Transverse colon (tissue), 4 donors: ENCODE measurements at regions not wholly inside any gene's neighbourhood (a gene's known extent, or its start where the extent isn't known, plus 50 kb on each side); places are given as distances from the start of the nearest gene placed in this dataset.

ENCODE experiments used
- DNase-seq: peaks from one replicate; pipeline ENCODE4 v3.0.0-alpha.2; 2019
- H3K27ac ChIP-seq, 4 donors: fragments of 200-600 bp; sonication (generic); 2 replicates each; pipeline ENCODE4 v1.5.1; 2016 to 2018; ENCODE audit warnings: inconsistent platforms in 4 of 4
- H3K27me3 ChIP-seq: fragments of 200-600 bp; sonication (generic); 2 replicates; pipeline ENCODE4 v1.5.1; 2017; ENCODE audit warnings: inconsistent platforms
- H3K36me3 ChIP-seq, 4 donors: fragments of 200-600 bp; sonication (generic); 2 replicates each; pipeline ENCODE4 v1.5.1; 2017 to 2019; ENCODE audit warnings: inconsistent platforms in 4 of 4
- H3K4me1 ChIP-seq, 4 donors: fragments of 200-600 bp; sonication (generic); 2 replicates each; pipeline ENCODE4 v1.5.1; 2017 to 2020; ENCODE audit warnings: inconsistent platforms in 4 of 4
- H3K4me3 ChIP-seq, 4 donors: fragments of 200-600 bp; sonication (generic); 1 replicate in 1 of 4; 2 replicates in 3 of 4; pipeline versions ENCODE4 v1.5.1 to v1.6.1; 2017 to 2019; ENCODE audit warnings: inconsistent platforms in 4 of 4
- H3K9me3 ChIP-seq, 2 donors: fragments of 200-600 bp; sonication (generic); 2 replicates each; pipeline ENCODE4 v1.5.1; 2017 to 2019; ENCODE audit warnings: inconsistent platforms in 2 of 2
- CTCF ChIP-seq, 5 experiments: fragments of 200-600 bp in 3 of 5; fragments of 450-650 bp in 2 of 5; sonication (generic) in 3 of 5; IDR thresholded peaks; 1 replicate in 2 of 5; 2 replicates in 3 of 5; pipeline ENCODE4 v1.5.1; 2016 to 2017; ENCODE audit warnings: antibody characterized with exemption in 5 of 5, inconsistent platforms in 3 of 5, mild to moderate bottlenecking in 2 of 5, moderate library complexity in 1 of 5
- EP300 ChIP-seq: sonication (generic); formaldehyde crosslinking; IDR thresholded peaks from one replicate; pipeline ENCODE4 v1.6.1; 2017; ENCODE audit warnings: antibody characterized with exemption, low read depth
- POLR2A ChIP-seq: fragments of 450-650 bp; IDR thresholded peaks from one replicate; pipeline ENCODE4 v1.6.1; 2016; ENCODE audit warnings: antibody characterized with exemption, mild to moderate bottlenecking, moderate library complexity
- POLR2AphosphoS5 ChIP-seq, 3 donors: sonication (generic); formaldehyde crosslinking; IDR thresholded peaks; one replicate each; pipeline ENCODE4 v1.6.1; 2016; ENCODE audit warnings: antibody characterized with exemption in 3 of 3
- WGBS, 2 donors: methylation state at CpG; one replicate each; pipeline ENCODE4 v1.1.5; 2018; ENCODE audit warnings: low coverage in 1 of 2; 5-methylcytosine and 5-hydroxymethylcytosine counted together
- in situ Hi-C, 4 donors: fragments of 200-750 bp; cut with MboI; loops; one replicate each; pipeline versions ENCODE4 v1.15.0 to v1.15.1; 2017; ENCODE audit warnings: low sequenced_read_pairs in 3 of 4, low pct_ligation_motif_present in 1 of 4, low pct_unique_long_range_greater_than_20kb in 1 of 4
- intact Hi-C: fragments of 100-400 bp; cut with DNase I; formaldehyde crosslinking; loops from one replicate; pipeline ENCODE4 v1.15.1; 2023; ENCODE audit warnings: low total_unique reads

GRCh38 chr4:178037459-178038214 lies 595.4 kb upstream of the AGA start:
- Histone ChIP-seq H3K4me1 (no peaks in the 10 kb centered on the region), H3K27me3 (no peaks in the 10 kb centered on the region), H3K27ac (no peak overlapping the region), H3K36me3 (no peaks in the 10 kb centered on the region), H3K9me3 (no peaks in the 10 kb centered on the region), H3K4me3 (no peak overlapping the region)
- in situ Hi-C loops (no loop called here), intact Hi-C loops (no loop called here)
- TF ChIP-seq POLR2A (no peak), EP300 (no peak), POLR2AphosphoS5 (IDR thresholded peaks at IDR 0.05) (no peak), CTCF (IDR thresholded peaks at IDR 0.05) (no peak)
- DNase-seq = no peak
- 86% methylated on average over 12 to 15 of the region's 15 CpGs for WGBS, 2 donors

- H3K4me3 ChIP-seq = no peak overlapping the region
- no peak overlapping the region for H3K27ac ChIP-seq
- WGBS, 2 donors = 42% methylated on average over 1 of the region's 1 CpG
- no peaks in the 10 kb centered on the region for H3K27me3 ChIP-seq
- no peak for DNase-seq
- H3K36me3 ChIP-seq = peaks cover 0 to 1% (median 0%) of the 10 kb centered on the region in 4 donors
- no peaks in the 10 kb centered on the region for H3K9me3 ChIP-seq
- intact Hi-C loops (no loop called here), in situ Hi-C loops (no loop called here)
- TF ChIP-seq CTCF (IDR thresholded peaks at IDR 0.05) = no peak
- no peak for TF ChIP-seq POLR2AphosphoS5 (IDR thresholded peaks at IDR 0.05)
- TF ChIP-seq EP300 = no peak
- no peak for TF ChIP-seq POLR2A
- no peaks in the 10 kb centered on the region for H3K4me1 ChIP-seq
Observed at GRCh38 chr4:178056996-178057395, 614.8 kb upstream of the AGA start.

- intact Hi-C loops (no loop called here), in situ Hi-C loops (no loop called here)
- H3K36me3 ChIP-seq = peaks cover 0 to 1% (median 0%) of the 10 kb centered on the region in 4 donors
- H3K9me3 ChIP-seq = no peaks in the 10 kb centered on the region
- no peak for TF ChIP-seq POLR2AphosphoS5 (IDR thresholded peaks at IDR 0.05)
- no peak overlapping the region for H3K4me3 ChIP-seq
- no peak for DNase-seq
- no peaks in the 10 kb centered on the region for H3K27me3 ChIP-seq
- H3K27ac ChIP-seq = no peak overlapping the region
- WGBS, 2 donors = 33 to 35% methylated on average over 1 of the region's 1 CpG
- H3K4me1 ChIP-seq = no peaks in the 10 kb centered on the region
Observed at GRCh38 chr4:178063568-178063967, 621.3 kb upstream of the AGA start.

- Histone ChIP-seq H3K4me1 (no peaks in the 10 kb centered on the region), H3K27me3 (no peaks in the 10 kb centered on the region), H3K36me3 (peaks cover 0 to 1% (median 0%) of the 10 kb centered on the region in 4 donors), H3K4me3 (no peak overlapping the region), H3K27ac (no peak overlapping the region), H3K9me3 (no peaks in the 10 kb centered on the region)
- 47 to 70% methylated on average over 2 of the region's 2 CpGs for WGBS, 2 donors
- intact Hi-C loops = no loop called here
- no peak for TF ChIP-seq POLR2A
- no peak for TF ChIP-seq EP300
- no peak for TF ChIP-seq CTCF (IDR thresholded peaks at IDR 0.05)
- no peak for TF ChIP-seq POLR2AphosphoS5 (IDR thresholded peaks at IDR 0.05)
- DNase-seq = no peak
- in situ Hi-C loops = no loop called here
Observed at GRCh38 chr4:178066338-178066941, 624.2 kb upstream of the AGA start.
